ENCODE measurements at regions not wholly inside any gene's neighbourhood (a gene's known extent, or its start where the extent isn't known, plus 50 kb on each side); places are given as distances from the start of the nearest gene placed in this dataset.
A peak's percentile ranks its signal among the peaks of the same experiment; 100 is the strongest.
"Not testable (repeated sequence)": the region's sequence is repeated elsewhere in the genome, so short reads cannot be mapped to it uniquely, and the experiment has no call there.

DNA sequence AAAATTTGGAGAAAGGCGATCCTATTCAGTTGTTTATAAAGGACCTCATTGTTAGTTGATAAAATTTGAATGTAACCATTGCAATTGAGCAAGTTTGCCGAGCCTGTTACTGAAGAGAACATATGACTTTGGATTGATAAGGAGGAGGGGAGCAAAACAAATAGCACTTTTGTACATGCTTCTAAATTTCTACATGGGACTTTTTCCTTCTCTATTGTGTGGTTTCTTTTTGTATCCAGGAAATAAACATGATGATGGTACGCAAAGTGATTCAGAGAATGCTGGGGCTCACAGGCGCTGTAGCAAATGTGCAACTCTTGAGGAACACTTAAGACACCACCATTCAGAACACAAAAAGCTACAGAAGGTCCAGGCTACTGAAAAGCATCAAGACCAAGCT, 140.2 kb upstream of the PRSS12 start:
- not testable (repeated sequence) for DNase-seq (ENCODE audit: insufficient read length, low spot score); FAIRE-seq

DNA sequence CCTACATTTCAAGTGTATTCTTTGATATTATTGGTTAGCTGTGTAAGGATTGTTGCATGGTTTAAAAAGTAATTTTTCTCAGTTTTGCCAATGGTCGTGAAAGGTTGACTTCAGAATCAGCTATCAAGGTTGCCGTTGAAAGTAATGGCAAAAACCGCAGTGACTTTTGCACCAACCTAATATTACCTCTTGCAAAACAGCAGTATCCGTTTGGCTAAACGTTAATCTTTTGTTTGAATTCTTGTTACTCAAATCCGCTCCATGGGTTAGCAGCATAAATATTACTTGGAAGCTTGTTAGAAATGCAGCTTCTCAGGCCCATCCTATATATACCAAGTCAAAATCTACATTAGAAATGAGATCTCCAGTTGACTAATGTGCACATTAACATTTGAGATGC, 141.6 kb upstream of the PRSS12 start:
- FAIRE-seq, result peak; percentile 91
- DNase-seq (ENCODE audit: insufficient read length, low spot score), result not testable (repeated sequence)

DNA sequence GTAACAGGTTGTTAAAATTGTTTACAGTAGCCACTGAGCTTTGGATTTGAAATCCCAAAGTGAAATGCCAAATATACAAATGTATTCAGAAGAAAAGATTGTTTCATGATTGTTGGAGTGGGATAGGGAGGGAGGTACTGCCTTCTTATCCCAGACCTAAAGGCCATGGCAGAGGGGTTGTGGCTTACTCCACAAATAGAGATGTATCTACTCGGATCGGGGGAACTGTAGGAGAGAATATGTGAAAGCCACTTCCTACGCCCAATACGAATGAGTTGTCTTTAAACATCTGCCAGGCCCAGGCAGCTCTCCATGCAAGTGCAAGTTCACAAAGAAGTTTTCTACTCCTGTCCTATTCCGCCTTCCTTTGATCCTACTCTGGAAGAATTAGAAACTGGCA, 150.2 kb upstream of the PRSS12 start:
- peak; percentile 74 for FAIRE-seq

DNA sequence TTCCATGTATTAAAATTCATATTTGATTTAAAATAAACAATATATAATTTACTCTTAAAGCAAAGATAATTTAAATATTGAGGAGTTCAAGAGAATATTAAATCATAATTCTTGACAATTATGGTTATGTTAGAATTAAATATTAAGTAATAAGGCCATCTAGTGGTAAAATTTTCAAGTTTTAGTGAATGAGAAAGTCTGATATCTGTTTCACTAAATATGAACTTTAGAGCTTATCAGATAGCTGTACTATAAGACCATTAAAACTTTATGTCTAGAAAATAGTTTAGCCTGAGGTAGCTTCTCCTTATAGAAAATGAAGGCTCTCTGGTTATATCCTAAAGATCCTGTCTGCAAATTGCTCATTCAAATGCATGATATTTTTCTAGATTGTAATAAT, 152.1 kb upstream of the PRSS12 start:
- not testable (repeated sequence) for FAIRE-seq; DNase-seq (ENCODE audit: insufficient read length, low spot score)

More for the DNA sequence above, 150.2 kb upstream of the PRSS12 start:
- not testable (repeated sequence) for DNase-seq (ENCODE audit: insufficient read length, low spot score)

DNA sequence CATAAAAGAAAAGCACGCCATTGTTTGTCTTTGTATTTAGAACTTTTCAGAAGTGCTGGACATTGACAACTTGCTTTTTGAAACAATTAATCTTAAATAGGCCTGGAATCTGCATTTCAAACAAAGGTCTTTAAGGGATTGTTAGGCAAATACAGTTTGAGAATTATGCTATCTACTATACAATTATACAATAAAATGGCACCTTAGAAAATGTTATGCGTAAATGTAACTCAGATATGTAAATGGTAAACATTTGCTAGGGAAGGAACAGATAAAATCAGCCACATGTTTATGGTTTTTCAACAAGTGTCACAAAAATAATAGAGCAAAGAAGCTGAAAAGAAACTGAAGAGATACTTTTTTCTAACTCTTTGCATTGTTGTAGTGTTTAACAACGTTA, 152.7 kb upstream of the PRSS12 start:
- not testable (repeated sequence) for FAIRE-seq; DNase-seq (ENCODE audit: insufficient read length, low spot score)

DNA sequence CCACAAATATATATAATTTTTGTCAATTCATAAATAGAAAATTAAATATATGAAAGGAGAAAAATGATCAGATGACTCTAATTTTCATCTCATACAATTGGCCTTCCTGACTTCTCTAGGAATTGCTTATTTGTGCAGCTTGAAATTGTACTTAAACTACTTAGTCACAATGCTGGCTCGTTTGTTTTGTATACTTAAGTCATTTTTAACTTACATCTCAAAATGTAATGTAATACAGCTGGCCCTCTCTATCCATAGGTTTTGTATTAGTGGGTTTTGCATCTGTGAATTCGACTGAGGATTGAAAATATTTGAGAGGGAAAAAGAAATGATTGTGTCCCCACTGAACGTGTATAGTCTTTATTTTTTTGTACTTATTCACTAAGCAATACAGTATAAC, 160.1 kb upstream of the PRSS12 start:
- DNase-seq (ENCODE audit: insufficient read length, low spot score); FAIRE-seq: not testable (repeated sequence)

DNA sequence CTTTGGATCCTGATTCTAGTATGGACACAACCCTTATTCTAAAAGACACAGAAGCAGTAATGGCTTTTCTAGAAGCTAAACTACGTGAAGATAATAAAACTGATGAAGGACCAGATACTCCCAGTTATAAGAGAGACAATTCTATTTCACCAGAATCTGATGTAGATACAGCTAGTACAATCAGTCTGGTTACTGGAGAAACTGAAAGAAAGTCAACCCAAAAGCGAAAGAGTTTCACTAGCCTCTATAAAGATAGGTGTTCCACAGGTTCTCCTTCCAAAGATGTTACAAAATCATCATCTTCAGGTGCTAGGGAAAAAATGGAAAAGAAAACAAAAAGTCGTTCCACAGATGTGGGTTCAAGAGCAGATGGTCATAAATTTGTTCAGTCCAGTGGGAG, 161.5 kb upstream of the PRSS12 start:
- peak; percentile 86 for FAIRE-seq

DNA sequence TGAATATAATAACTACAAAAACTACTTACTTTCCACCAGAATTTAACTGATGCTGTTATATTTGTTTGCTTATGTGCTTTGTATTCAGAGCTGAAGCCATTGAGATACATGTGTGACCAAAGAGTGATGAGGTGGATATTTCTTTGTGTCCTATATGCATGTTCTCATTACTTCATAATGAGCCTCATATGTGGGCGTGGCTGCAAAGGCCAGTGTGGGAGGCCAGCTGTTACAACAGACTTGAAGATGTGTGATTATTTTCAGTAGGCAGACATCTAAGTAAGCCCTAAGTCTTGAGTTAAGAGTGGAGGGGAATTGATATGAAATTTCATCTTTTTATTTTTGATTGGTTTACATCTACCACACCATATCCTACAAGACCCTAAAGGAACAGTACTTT, 163.3 kb upstream of the PRSS12 start:
- FAIRE-seq, result peak; percentile 78
- DNase-seq (ENCODE audit: insufficient read length, low spot score), result not testable (repeated sequence)

More for the DNA sequence above, 161.5 kb upstream of the PRSS12 start:
- DNase-seq (ENCODE audit: insufficient read length, low spot score), result not testable (repeated sequence)

DNA sequence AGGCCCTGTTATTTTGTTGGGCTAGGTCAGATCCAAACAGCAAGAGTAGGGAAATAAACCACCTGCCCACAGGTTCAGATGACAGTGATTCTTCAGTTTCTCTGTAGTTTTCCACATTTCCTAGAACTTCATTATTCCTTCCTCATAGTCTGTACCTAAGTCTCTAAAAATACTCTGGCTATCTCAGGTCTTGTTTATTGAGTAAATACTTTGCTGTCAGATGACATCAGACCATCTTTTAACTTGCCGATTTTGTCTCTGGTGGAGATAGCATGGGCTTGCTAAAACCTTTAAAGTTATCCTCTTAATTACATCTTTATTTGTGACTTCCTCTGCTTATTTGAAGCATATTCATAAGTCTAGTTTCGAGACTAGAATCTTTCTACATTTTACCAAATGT, 155.1 kb upstream of the METTL14 start:
- FAIRE-seq; DNase-seq (ENCODE audit: insufficient read length, low spot score): not testable (repeated sequence)

DNA sequence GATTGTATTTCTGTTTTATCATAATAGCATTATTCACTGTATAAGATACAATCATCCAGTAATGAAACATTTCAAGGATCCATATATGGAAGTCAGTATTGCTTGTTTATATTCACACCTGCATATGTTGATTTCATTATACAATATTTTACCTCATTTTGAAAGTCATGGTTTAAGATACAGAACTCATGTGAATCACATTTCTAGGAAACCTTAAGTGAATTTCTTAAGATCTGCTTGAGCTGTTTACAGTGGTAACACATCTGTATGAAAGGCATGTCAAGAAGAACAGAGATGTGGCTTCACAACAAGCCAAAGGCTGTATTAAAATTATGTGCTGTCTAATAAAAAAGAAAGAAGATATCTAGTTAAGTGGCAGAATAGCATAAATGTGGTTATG, 153.2 kb upstream of the METTL14 start:
- peak; percentile 60 for FAIRE-seq
- not testable (repeated sequence) for DNase-seq (ENCODE audit: insufficient read length, low spot score)

DNA sequence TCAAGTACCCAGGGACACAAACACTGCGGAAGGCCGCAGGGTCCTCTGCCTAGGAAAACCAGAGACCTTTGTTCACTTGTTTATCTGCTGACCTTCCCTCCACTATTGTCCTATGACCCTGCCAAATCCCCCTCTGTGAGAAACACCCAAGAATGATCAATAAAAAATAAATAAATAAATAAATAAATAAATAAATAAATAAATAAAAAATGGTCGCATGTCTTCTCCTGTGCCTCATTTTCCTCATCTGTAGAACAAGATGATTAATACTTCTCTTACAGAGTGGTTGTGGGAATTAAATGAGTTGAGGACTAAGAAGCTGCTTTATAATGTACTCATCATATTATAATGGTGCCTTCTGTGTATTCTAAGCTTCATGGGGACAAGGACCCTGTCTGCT, 149.4 kb upstream of the METTL14 start:
- FAIRE-seq, result peak; percentile 58
- not testable (repeated sequence) for DNase-seq (ENCODE audit: insufficient read length, low spot score)

DNA sequence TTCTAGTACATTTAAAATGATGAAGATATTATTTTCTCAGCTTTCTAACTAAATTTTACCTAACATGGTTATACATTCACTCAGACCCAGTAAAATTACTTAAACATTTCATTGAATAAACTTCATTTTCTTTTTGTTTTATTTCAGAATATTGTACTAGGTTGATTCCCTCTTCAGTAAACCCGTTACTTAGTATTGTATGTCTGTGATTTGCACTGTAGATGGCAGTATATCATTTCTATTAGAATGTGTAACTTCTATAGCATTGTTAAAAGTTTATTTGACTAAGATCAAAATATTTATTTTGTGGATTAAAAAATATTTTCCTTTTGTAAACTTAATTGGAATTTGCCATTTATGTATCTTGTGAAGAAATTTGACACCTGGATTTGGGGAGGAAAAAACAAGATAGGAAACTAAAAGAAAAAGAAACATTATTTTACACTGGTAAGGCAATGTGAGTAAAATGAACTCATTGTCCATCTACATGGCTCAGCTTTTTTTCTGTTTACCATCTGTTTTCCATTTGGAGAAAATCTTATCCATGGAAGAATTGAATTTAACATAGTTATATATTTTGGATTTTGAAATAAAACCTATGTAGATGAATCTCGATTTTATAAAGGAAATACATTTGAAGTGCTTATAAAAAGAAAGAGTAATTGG, 145.6 kb upstream of the METTL14 start:
- peak; percentile 89 for FAIRE-seq
- not testable (repeated sequence) for DNase-seq (ENCODE audit: insufficient read length, low spot score)

DNA sequence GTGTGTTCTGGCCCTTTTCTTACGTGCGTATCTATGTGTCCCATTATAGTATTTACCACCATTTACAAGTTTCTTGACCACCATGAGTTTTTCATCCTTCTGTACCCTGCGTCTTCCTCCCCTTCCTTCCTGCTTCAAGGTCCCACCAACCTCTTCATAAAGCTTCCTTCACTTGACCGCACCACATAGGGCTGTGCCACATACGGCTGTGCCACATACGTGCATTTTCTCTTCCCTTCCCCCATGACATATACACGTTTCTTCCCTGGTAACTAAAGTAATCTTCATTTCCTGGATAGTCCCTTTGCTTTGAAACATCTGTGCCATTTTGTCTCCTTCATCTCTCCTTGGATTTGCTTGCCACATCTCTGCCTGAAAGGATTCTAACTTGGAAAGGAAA, 128.6 kb upstream of the METTL14 start:
- FAIRE-seq; DNase-seq (ENCODE audit: insufficient read length, low spot score): not testable (repeated sequence)

DNA sequence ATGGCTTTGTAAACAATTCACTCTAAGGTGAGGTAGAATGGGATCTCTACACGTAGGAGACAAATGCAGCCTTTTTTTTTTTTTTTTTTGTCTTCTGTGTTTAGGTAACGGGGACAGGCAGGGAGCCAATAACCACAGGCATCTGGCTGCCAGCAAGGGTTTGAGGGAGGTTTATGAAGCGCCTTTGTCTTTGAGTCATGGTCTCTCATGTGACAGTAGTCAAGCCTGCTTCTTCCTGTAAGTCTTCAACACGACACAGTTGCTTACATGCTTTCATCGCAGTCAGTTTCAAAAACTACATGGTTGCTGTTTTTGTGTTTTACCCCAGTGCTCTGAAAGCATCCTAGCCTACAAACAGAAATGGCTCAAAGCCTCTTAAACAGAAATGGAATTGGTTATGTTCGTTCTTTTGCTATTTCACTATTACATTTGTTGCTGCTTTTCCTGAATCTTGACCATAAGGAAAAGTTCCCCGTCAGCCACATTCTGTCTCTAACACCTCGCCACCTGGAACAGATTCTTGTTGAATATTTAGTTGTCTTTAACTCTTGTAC, 127.8 kb upstream of the METTL14 start:
- no peak for FAIRE-seq
- peak; percentile 2 for DNase-seq (ENCODE audit: insufficient read length, low spot score)
- no peak for TF ChIP-seq POLR2A (IDR thresholded peaks at IDR 0.05; ENCODE audit: low read depth, low read length)

DNA sequence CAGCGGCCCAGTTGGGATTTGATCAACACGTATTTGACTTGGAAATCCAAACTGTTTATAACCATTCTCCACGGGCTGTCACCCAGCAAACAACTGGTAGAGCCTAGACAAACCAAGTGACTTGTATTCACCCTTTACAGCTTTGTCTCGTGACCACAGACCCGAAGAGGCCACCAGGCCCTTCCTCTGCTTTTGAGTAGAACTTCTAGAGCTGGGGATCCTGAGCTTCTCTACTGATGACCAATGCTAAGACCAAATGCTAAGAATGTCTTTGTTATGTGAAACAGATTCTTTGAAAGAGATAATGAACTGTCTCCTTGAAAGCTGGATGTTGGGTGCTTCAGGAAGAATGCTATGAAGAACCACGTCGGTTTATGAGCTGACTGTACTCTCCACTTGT, 127.0 kb upstream of the METTL14 start:
- DNase-seq (ENCODE audit: insufficient read length, low spot score); FAIRE-seq: not testable (repeated sequence)

DNA sequence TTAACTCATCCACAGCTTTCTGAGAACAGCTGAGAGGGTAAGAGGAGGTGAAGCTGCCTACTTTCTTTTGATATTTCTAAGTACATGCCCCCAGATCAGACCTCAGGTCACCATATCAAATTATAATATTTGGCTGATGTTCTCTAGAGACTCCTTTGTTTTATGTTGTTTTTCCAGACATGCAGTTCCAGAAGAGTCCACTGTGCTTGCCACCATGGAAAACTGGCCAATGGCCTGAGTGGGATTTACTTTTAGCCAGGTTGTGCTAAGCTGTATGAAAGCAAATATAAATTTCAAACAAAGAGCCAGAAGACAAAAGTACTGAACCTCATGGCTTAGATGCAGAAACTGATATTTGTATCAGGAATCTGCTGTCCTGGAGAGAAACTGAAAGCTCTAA, 123.6 kb upstream of the METTL14 start:
- FAIRE-seq; DNase-seq (ENCODE audit: insufficient read length, low spot score): not testable (repeated sequence)

DNA sequence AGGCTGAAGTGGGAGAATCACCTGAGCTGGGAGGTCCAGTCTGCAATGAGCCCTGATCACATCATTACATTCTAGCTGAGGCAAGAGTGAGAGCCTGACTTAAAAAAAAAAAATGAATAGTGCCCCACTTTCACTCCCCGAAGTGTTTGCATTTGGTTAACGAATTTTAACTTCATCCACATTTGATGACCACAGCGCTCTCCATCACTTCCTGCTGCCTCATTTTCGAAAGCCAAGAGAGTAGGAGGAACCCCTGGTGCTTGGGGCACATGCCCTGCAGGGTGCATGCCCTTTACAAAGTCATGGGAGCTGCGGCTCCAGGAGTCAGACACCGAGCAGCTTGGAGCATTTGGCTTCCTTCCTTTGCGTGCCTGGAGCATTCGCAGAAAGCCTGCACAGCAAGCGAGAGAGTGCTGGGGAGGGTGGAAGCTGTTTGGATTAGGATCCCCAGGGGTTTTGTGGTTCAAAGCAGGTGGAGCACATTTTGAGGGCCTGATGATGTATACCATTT, 119.1 kb upstream of the METTL14 start:
- FAIRE-seq (peak; percentile 82), DNase-seq (ENCODE audit: insufficient read length, low spot score) (peak; percentile 7)

DNA sequence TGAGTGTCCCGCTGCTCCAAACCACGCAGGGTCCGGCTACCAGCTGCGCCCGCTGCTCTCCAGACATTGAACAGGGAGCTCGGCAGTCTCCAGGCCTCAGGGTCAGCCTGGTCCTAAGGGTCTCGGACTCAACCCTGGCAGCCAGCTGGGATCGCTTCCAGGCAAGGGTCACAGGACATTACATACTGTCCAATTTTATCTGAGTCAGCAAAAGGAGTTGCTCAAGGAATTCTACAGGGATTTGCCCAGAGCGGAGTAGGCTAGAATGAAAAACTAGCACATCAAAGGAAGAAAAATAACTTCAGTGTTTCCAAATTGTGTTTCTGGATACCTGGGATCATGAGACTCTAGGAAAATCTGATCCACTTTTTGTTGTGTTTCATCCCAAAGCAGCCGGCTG, 112.2 kb upstream of the METTL14 start:
- FAIRE-seq; DNase-seq (ENCODE audit: insufficient read length, low spot score): not testable (repeated sequence)

DNA sequence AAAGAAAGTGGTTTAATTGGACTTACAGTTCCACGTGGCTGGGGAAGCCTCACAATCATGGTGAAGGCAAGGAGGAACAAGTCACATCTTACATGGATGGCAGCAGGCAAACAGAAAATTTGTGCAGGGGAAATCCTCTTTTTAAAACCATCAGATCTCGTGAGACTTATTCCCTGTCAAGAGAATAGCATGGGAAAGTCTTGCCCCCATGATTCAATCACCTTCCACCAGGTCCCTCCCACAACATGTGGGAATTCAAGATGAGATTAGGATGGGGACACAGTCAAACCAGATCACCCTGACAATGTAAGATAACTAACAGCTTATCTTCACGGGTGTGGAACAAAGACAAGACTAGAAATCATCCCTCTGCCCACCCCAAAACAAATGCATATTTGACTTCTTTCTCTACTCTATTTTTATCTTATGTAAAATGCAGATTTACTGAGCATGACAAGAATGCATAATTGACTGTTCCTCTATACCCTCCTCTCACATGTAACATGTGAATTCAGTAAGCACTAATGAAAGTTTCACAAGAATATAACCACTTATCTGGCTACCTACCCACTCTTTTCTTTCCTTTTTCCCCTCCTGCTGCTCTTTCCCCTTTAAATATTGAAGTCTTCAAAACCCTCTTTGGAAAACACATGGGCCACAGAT, 110.8 kb upstream of the METTL14 start:
- FAIRE-seq, result peak; percentile 27
- not testable (repeated sequence) for DNase-seq (ENCODE audit: insufficient read length, low spot score)

DNA sequence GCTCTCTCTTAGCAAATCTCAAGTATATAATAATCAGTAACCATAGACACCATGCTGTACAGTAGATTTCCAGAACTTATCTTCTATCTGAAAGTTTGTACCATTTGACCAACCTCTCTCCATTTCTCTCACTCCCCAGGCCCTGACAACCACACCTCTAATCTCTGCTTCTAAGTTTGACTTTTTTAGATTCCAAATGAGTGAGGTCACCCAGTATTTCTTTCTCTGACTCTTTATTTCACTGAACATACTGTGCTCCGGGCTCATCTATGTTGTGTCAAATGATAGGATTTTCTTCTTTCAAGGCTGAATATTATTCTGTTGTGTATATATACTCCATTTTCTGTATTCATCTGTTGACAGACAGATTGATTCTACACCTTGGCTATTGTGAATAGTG, 110.1 kb upstream of the METTL14 start:
- FAIRE-seq, result peak; percentile 53
- not testable (repeated sequence) for DNase-seq (ENCODE audit: insufficient read length, low spot score)

DNA sequence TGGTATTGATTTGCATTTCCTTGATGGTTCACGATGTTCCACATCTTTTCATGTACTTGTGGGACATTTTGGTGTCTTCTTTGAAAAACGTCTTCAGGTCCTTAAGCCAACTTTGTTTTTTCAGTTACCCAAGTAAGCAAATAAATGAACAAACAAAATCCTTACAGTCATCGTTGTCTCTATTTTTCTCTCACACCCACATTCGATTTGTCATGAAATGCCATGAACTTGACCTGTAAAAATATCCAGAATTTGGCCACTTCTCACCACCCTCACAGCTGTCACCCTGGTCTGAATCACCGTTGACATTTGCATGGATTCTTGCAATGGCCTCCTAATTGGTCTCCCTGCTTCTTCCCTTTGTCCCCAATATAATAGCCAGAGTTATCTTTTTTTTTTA, 109.5 kb upstream of the METTL14 start:
- not testable (repeated sequence) for DNase-seq (ENCODE audit: insufficient read length, low spot score); FAIRE-seq
